ENCODE measurements at regions not wholly inside any gene's neighbourhood (a gene's known extent, or its start where the extent isn't known, plus 50 kb on each side); places are given as distances from the start of the nearest gene placed in this dataset.

DNA sequence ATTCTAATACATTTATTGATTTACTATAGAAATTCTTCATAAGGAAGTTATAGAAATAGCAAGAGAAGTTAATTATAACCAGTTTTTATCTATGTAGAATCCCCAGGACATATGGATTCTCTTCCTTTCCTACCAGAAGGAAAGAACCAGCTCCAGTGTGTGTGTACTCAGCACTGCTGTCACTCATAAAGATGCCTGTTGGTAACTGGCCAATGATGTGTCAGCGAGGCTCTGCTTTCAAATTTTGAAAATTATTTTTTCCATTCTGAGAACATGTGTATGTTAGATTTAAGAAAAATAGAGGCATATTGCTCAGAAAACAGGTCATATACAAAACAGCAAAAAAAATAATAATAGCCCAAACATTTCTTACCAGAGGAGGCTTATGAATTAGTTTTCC lies 814.8 kb upstream of the IGFBP7 start:
- H3K4me3 ChIP-seq (ENCODE audit: low read depth, low read length, poor library complexity, severe bottlenecking): no peak overlapping the region

DNA sequence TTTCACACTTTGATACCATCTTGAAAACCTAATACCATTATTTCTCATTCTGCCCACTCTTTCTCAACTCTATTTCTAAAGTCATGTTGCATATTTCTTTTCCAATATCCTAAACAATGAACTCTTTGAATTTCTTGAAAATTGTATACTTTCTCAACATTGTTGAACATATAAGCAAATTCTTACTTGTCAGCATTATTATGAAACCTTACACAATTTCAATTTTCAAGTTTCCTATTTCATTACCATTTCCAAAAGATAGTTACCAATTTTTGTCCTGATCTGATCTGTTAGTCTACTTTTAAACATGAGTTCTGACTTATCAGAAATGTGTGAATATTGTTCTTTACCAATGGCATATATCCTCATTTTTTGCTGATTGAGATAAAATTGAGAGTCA lies 806.3 kb upstream of the IGFBP7 start:
- no peaks in the 10 kb centered on the region for H3K4me1 ChIP-seq (ENCODE audit: insufficient read depth, low read length, severe bottlenecking)
- H3K27ac ChIP-seq (ENCODE audit: low read depth, low read length, poor library complexity, severe bottlenecking): no peak overlapping the region
- TF ChIP-seq, protein P1, sequence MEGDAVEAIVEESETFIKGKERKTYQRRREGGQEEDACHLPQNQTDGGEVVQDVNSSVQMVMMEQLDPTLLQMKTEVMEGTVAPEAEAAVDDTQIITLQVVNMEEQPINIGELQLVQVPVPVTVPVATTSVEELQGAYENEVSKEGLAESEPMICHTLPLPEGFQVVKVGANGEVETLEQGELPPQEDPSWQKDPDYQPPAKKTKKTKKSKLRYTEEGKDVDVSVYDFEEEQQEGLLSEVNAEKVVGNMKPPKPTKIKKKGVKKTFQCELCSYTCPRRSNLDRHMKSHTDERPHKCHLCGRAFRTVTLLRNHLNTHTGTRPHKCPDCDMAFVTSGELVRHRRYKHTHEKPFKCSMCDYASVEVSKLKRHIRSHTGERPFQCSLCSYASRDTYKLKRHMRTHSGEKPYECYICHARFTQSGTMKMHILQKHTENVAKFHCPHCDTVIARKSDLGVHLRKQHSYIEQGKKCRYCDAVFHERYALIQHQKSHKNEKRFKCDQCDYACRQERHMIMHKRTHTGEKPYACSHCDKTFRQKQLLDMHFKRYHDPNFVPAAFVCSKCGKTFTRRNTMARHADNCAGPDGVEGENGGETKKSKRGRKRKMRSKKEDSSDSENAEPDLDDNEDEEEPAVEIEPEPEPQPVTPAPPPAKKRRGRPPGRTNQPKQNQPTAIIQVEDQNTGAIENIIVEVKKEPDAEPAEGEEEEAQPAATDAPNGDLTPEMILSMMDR (IDR thresholded peaks at IDR 0.05; ENCODE audit: low read length): no peak
- TF ChIP-seq EZH2 (IDR thresholded peaks at IDR 0.05; ENCODE audit: borderline replicate concordance, low read length): no peak
- no peaks in the 10 kb centered on the region for H3F3A ChIP-seq (ENCODE audit: insufficient read depth, low read length)
- no peaks in the 10 kb centered on the region for H4K20me1 ChIP-seq (ENCODE audit: insufficient read depth, low read length)
- H3K79me2 ChIP-seq (ENCODE audit: insufficient read depth, low read length): no peaks in the 10 kb centered on the region
- H2AFZ ChIP-seq (ENCODE audit: low read length): no peak overlapping the region
- H3K36me3 ChIP-seq (ENCODE audit: insufficient read depth, low read length): no peaks in the 10 kb centered on the region
- H3K9me3 ChIP-seq (ENCODE audit: low read length): no peaks in the 10 kb centered on the region
- H3K4me2 ChIP-seq (ENCODE audit: low read length): no peak overlapping the region
- no peaks in the 10 kb centered on the region for H3K27me3 ChIP-seq (ENCODE audit: insufficient read depth, low read length)
- H3K9me2 ChIP-seq (ENCODE audit: low read depth, low read length): no peaks in the 10 kb centered on the region
- H3K4me3 ChIP-seq (ENCODE audit: low read depth, low read length, poor library complexity, severe bottlenecking): no peak overlapping the region
- H3K9ac ChIP-seq (ENCODE audit: low read length): no peak overlapping the region

More for the DNA sequence above, 814.8 kb upstream of the IGFBP7 start:
- no peaks in the 10 kb centered on the region for H3F3A ChIP-seq (ENCODE audit: insufficient read depth, low read length)
- no peaks in the 10 kb centered on the region for H3K9me3 ChIP-seq (ENCODE audit: low read length)
- no peaks in the 10 kb centered on the region for H3K36me3 ChIP-seq (ENCODE audit: insufficient read depth, low read length)
- H3K27ac ChIP-seq (ENCODE audit: low read depth, low read length, poor library complexity, severe bottlenecking): no peak overlapping the region
- no peaks in the 10 kb centered on the region for H3K79me2 ChIP-seq (ENCODE audit: insufficient read depth, low read length)
- no peaks in the 10 kb centered on the region for H3K9me2 ChIP-seq (ENCODE audit: low read depth, low read length)
- TF ChIP-seq, protein P1 (IDR thresholded peaks at IDR 0.05; ENCODE audit: low read length): no peak
- TF ChIP-seq EZH2 (IDR thresholded peaks at IDR 0.05; ENCODE audit: borderline replicate concordance, low read length): no peak
- H4K20me1 ChIP-seq (ENCODE audit: insufficient read depth, low read length): no peaks in the 10 kb centered on the region
- no peaks in the 10 kb centered on the region for H3K4me1 ChIP-seq (ENCODE audit: insufficient read depth, low read length, severe bottlenecking)
- H3K27me3 ChIP-seq (ENCODE audit: insufficient read depth, low read length): no peaks in the 10 kb centered on the region
- H3K4me2 ChIP-seq (ENCODE audit: low read length): no peak overlapping the region
- no peak overlapping the region for H3K9ac ChIP-seq (ENCODE audit: low read length)
- no peak overlapping the region for H2AFZ ChIP-seq (ENCODE audit: low read length)

DNA sequence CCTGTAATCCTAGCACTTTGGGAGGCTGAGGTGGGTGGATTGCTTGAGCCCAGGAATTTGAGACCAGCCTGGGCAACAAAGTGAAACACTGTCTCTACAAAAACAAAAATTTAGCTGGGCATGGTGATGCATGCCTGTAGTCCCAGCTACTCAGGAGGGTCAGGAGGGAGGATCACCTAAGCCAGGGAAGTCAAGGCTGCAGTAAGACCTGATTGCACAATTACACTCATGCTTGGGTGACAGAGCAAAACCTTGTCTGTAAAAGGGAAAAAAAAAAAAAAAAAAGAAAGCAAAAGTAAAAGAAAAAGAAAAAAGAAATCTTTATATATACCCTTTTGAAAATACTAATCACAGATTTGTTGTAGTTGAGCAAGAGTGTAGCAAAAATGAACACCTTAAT lies 801.0 kb upstream of the IGFBP7 start:
- H3K36me3 ChIP-seq (ENCODE audit: insufficient read depth, low read length): no peaks in the 10 kb centered on the region
- no peaks in the 10 kb centered on the region for H3K27me3 ChIP-seq (ENCODE audit: insufficient read depth, low read length)
- H3K4me1 ChIP-seq (ENCODE audit: insufficient read depth, low read length, severe bottlenecking): no peaks in the 10 kb centered on the region
- H3K27ac ChIP-seq (ENCODE audit: low read depth, low read length, poor library complexity, severe bottlenecking): no peak overlapping the region
- no peaks in the 10 kb centered on the region for H3K9me3 ChIP-seq (ENCODE audit: low read length)
- no peaks in the 10 kb centered on the region for H3K79me2 ChIP-seq (ENCODE audit: insufficient read depth, low read length)
- H4K20me1 ChIP-seq (ENCODE audit: insufficient read depth, low read length): no peaks in the 10 kb centered on the region
- TF ChIP-seq, protein P1 (IDR thresholded peaks at IDR 0.05; ENCODE audit: low read length): no peak
- TF ChIP-seq EZH2 (IDR thresholded peaks at IDR 0.05; ENCODE audit: borderline replicate concordance, low read length): no peak
- H3K9ac ChIP-seq (ENCODE audit: low read length): no peak overlapping the region
- no peak overlapping the region for H3K4me2 ChIP-seq (ENCODE audit: low read length)
- H3K4me3 ChIP-seq (ENCODE audit: low read depth, low read length, poor library complexity, severe bottlenecking): no peak overlapping the region
- H2AFZ ChIP-seq (ENCODE audit: low read length): no peak overlapping the region
- no peaks in the 10 kb centered on the region for H3F3A ChIP-seq (ENCODE audit: insufficient read depth, low read length)
- no peaks in the 10 kb centered on the region for H3K9me2 ChIP-seq (ENCODE audit: low read depth, low read length)

Data from OCI-LY1 (cell line).